ENCODE measurements at regions not wholly inside any gene's neighbourhood (a gene's known extent, or its start where the extent isn't known, plus 50 kb on each side); places are given as distances from the start of the nearest gene placed in this dataset.

DNA sequence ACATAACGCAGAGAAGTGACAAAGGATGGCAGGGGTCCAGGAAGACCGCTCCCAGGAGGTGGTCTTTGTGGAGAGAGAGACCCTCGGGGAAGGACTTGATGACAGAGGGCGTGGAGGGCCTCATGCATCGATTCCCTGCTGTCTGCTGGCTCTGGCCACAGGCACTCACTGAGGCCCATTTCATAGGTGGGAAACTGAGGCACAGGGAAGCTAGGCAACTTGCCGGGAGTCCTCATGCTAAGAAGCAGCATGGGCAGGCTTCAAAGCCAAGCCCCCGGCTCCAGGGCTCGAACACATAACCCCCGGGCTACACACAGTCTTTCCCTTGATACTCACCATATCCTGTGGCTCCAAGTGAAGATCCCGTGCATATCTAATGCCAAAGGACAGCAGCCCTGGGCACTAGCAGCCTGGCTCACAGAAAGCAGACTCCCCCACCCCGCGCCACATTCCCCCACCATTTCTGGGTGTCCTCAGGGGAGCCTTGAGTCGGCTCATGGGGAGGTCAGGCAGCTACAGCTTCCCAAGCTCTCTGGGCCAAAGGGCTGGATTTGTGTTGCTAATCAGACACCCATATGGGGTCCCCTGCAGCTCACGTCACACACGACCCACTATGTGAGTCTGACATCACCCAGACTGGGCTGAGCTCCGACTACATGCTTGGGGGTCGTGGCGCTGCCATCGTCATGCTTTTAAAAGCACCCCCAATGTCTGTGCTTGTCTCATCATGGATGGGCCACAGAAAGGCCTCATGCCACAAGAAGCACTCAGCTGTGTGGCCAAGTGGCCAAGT lies 130.9 kb upstream of the PMEPA1 start:
- Histone ChIP-seq H3K4me1 (ENCODE audit: insufficient read depth, poor library complexity, severe bottlenecking) (no peaks in the 10 kb centered on the region), H3K9me3 (ENCODE audit: severe bottlenecking) (no peaks in the 10 kb centered on the region), H3K36me3 (ENCODE audit: low read depth) (no peaks in the 10 kb centered on the region), H3K4me3 (ENCODE audit: severe bottlenecking) (no peak overlapping the region), H3K27me3 (ENCODE audit: insufficient read depth, poor library complexity, severe bottlenecking) (no peaks in the 10 kb centered on the region), H3K27ac (ENCODE audit: poor library complexity, severe bottlenecking) (no peak overlapping the region)
- DNase-seq (ENCODE audit: low spot score) (no peak), ATAC-seq (ENCODE audit: low read depth) (no peak)
- TF ChIP-seq, protein P1, sequence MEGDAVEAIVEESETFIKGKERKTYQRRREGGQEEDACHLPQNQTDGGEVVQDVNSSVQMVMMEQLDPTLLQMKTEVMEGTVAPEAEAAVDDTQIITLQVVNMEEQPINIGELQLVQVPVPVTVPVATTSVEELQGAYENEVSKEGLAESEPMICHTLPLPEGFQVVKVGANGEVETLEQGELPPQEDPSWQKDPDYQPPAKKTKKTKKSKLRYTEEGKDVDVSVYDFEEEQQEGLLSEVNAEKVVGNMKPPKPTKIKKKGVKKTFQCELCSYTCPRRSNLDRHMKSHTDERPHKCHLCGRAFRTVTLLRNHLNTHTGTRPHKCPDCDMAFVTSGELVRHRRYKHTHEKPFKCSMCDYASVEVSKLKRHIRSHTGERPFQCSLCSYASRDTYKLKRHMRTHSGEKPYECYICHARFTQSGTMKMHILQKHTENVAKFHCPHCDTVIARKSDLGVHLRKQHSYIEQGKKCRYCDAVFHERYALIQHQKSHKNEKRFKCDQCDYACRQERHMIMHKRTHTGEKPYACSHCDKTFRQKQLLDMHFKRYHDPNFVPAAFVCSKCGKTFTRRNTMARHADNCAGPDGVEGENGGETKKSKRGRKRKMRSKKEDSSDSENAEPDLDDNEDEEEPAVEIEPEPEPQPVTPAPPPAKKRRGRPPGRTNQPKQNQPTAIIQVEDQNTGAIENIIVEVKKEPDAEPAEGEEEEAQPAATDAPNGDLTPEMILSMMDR (IDR thresholded peaks at IDR 0.05; ENCODE audit: poor library complexity, severe bottlenecking) = no peak

DNA sequence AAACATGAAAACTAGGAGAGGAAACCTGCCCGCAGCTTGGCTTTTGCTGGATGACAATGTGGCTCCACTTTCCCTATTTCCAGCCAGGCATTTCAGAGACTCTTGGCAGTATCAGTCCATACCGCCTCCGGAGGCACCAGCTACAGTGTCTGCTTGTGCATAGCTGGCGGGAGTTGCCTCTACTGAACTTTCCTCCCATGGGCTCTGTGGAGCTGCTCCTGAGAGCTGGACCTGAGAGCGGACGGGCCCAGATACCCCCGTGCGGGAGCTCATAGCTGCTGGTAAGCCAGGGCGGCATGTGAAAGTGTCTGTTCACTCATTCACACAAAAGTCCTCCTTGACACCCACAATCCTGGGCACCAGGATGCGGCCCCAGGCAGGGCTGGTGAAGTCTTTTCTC lies 130.3 kb upstream of the PMEPA1 start:
- Histone ChIP-seq H3K36me3 (ENCODE audit: low read depth) (no peaks in the 10 kb centered on the region), H3K4me1 (ENCODE audit: insufficient read depth, poor library complexity, severe bottlenecking) (no peaks in the 10 kb centered on the region), H3K27me3 (ENCODE audit: insufficient read depth, poor library complexity, severe bottlenecking) (no peaks in the 10 kb centered on the region), H3K4me3 (ENCODE audit: severe bottlenecking) (no peak overlapping the region), H3K9me3 (ENCODE audit: severe bottlenecking) (no peaks in the 10 kb centered on the region), H3K27ac (ENCODE audit: poor library complexity, severe bottlenecking) (no peak overlapping the region)
- no peak for DNase-seq (ENCODE audit: low spot score)
- ATAC-seq (ENCODE audit: low read depth) = no peak
- TF ChIP-seq, protein P1 (IDR thresholded peaks at IDR 0.05; ENCODE audit: poor library complexity, severe bottlenecking) = no peak

DNA sequence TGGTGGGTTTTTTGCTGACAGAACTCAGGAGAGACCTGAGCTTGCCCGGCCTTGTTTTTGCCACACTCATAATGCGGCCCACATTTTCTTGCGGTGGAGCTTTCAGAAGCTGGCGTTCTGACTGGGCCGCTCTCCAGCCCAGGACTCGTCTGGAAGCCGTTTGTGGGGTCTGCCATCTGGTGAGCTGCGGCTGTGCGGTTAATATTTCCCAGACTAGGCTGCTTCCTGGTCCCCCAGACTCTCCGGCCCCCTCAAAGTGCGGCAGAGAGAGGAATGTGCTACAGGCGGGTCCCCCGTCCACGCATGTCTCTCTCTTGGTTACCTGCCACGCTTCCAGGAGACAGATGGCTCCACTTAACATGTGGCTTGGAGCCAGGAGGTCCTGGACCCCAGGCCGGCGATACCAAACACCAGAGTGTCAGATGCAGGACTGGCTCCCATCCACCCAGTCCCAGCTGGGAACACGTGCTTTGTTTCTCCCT lies 128.9 kb upstream of the PMEPA1 start:
- ATAC-seq (ENCODE audit: low read depth) = no peak
- Histone ChIP-seq H3K4me1 (ENCODE audit: insufficient read depth, poor library complexity, severe bottlenecking) (no peaks in the 10 kb centered on the region), H3K27me3 (ENCODE audit: insufficient read depth, poor library complexity, severe bottlenecking) (no peaks in the 10 kb centered on the region), H3K36me3 (ENCODE audit: low read depth) (no peaks in the 10 kb centered on the region), H3K27ac (ENCODE audit: poor library complexity, severe bottlenecking) (no peak overlapping the region), H3K9me3 (ENCODE audit: severe bottlenecking) (no peaks in the 10 kb centered on the region), H3K4me3 (ENCODE audit: severe bottlenecking) (no peak overlapping the region)
- no peak for DNase-seq (ENCODE audit: low spot score)
- TF ChIP-seq, protein P1 (IDR thresholded peaks at IDR 0.05; ENCODE audit: poor library complexity, severe bottlenecking) = no peak

DNA sequence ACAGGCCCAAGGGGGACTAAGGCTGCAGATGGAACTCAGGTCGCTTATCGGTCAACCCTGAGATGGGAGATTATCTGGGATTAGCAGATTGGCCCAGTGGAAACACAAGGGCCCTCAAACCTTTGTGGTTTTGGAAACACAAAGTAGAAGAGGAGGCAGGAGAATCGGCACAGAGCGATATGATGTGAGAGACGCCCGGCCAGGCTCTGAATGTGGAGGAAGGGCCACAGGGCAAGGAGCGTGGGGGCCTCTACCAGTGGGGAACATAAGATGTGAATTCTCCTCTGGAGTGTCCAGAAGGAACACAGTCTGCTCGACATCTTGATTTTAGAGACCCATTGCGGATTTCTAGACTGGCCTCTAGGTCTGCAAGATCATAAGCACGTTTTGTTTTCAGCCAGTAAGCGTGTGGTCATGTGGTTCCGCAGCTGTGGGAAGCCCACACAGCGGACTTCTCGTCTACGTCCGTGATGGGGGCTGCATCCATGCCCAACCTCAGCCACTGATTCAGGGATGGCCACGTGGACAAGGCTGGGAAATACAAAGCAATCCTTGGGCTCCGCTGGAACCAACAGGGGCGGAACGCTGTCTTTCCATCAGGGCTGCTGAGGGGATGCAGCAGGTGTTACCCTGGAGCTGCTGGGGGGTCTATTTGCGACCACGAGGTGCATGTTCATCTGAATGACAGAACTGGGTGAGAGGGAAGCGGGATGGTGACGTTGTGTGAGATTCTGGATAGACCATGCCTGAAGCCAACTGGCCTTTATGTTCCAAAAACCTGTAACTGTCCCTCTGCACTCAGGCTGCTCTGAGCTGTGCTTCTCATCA lies 127.6 kb upstream of the PMEPA1 start:
- no peaks in the 10 kb centered on the region for H3K4me1 ChIP-seq (ENCODE audit: insufficient read depth, poor library complexity, severe bottlenecking)
- no peak for DNase-seq (ENCODE audit: low spot score)

More for the DNA sequence above, 127.6 kb upstream of the PMEPA1 start:
- TF ChIP-seq, protein P1 (IDR thresholded peaks at IDR 0.05; ENCODE audit: poor library complexity, severe bottlenecking) = no peak
- Histone ChIP-seq H3K9me3 (ENCODE audit: severe bottlenecking) (no peaks in the 10 kb centered on the region), H3K36me3 (ENCODE audit: low read depth) (no peaks in the 10 kb centered on the region), H3K4me3 (ENCODE audit: severe bottlenecking) (no peak overlapping the region), H3K27me3 (ENCODE audit: insufficient read depth, poor library complexity, severe bottlenecking) (no peaks in the 10 kb centered on the region), H3K27ac (ENCODE audit: poor library complexity, severe bottlenecking) (no peak overlapping the region)
- ATAC-seq (ENCODE audit: low read depth) = peak; percentile 5; the same call in 1 of the 3 replicates

All from RWPE2 (cell line).